Muscle of back (tissue), 3 donors: ENCODE measurements at regions not wholly inside any gene's neighbourhood (a gene's known extent, or its start where the extent isn't known, plus 50 kb on each side); places are given as distances from the start of the nearest gene placed in this dataset.

ENCODE experiments used
- DNase-seq, 3 donors: peaks; one replicate each; pipeline versions ENCODE4 v3.0.0 to v3.0.0-alpha.2; 2013

DNA sequence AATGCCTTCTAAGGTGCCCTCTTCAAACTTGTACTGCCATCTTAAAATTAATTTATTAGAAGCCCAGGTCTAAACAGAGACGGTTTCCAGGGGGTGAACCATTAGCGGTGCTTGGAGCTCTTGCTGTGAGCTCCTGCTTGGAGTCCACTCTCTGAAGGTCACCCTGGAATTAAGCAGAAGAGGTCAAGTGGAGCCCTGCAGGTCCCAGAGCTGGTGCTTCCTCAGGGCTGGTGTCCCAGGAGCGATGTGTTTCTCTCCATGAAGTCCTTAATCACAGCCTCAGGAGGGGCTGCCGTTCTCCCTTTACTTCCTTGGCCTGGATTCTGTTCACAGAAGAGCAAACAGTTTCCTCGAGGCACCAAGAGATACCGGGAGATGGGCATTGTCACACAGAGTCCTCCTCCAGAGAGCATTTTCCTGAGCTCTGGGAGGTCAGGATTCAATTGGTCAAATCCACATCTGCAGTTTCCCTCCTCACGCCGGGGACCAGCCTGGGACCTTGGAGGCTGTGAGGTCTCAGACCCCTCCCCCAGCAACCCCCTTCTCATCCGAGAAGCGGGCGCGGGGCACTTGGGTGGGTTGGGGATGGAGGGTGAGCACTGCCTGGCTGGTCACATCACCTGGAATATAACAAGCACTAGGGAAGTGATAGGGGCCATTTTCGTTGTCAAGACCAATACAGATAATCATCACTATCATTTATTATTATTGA, 310.4 kb downstream of the AJAP1 start:
- no peak for DNase-seq

- DNase-seq: peak in 1 of 3 donors; percentile 37
These were observed 308.8 kb downstream of the AJAP1 start for GRCh38 chr1:4963251-4963650.

GRCh38 chr1:4962836-4963235, 308.4 kb downstream of the AJAP1 start:
- no peak for DNase-seq

- DNase-seq: no peak
These were observed 307.7 kb downstream of the AJAP1 start for GRCh38 chr1:4961935-4962645.

DNA sequence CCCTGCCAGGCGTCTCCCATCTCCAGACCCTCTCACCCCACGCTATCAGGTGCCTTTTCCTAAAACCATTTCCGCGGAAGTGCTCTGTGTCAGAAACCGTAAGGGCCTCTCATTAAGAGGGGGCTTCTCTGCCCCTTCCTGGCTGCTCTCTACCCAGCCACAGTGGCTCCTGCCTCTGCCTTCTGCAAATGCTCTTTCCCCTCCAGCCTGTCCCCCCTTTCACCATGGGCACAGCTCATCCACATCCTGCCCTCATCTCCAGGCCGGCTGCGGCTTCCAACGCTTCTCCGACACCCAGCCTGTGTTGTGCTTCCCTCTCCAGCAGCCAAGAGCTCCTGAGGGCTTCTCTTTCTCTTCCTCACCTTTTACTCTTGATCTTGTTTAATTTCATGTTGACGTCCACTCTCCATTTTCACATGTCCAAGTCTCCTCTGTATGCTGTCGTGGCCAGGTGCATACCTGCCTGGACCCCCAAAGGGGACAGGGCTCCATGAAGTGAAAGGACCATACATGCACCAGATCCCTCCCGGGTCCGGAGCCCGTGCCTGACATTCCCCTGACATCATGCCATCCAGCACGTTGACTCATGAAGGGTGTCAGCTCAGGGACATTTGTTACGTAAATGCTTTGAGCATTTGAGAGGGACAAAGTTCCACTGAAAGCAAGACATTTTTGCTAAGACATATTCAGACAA, 306.5 kb downstream of the AJAP1 start:
- DNase-seq: no peak

GRCh38 chr1:4960336-4960735, 305.9 kb downstream of the AJAP1 start:
- no peak for DNase-seq

GRCh38 chr1:4959216-4959615, 304.8 kb downstream of the AJAP1 start:
- no peak for DNase-seq

DNA sequence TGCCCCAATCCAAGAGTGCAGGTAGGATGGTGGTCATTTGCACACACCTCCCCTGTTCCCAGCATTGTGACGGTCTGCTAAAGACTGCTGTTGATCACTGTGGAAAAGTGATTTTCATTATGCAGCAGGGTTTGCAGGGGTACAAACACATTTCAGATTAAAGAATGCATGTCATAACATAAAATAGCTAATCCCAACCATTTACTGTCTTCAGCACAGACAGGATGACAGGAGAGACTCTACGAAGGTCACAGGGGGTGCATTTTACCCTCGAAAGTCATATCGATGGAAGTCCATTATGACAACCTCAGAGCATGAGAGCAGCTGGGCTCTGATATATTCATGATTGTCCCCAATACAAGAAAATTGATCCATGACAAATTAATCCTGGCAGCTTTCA, 302.6 kb downstream of the AJAP1 start:
- no peak for DNase-seq

DNA sequence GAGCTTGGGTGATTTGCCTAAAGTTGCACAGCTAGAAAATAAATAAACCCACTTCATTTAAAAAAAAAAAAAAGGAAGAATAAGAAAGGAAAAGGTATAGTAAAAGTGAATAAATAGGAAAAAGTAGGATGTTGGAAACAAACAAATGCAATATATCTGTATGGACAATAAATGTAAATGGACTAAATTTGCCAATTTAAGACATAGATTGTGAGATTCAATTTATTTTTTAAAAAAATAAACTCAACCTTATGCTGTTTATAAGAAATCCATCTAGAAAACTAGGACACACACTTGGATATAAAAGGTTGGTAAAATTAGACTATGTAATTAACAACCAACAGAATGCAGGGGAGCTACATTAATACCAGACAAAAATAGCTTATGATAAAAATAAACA, 300.0 kb downstream of the AJAP1 start:
- no peak for DNase-seq

- no peak for DNase-seq
These were observed 297.2 kb downstream of the AJAP1 start for GRCh38 chr1:4951601-4952000.

GRCh38 chr1:4946343-4946742, 291.9 kb downstream of the AJAP1 start:
- no peak for DNase-seq

- no peak for DNase-seq
These were observed 290.5 kb downstream of the AJAP1 start for GRCh38 chr1:4944911-4945310.

DNA sequence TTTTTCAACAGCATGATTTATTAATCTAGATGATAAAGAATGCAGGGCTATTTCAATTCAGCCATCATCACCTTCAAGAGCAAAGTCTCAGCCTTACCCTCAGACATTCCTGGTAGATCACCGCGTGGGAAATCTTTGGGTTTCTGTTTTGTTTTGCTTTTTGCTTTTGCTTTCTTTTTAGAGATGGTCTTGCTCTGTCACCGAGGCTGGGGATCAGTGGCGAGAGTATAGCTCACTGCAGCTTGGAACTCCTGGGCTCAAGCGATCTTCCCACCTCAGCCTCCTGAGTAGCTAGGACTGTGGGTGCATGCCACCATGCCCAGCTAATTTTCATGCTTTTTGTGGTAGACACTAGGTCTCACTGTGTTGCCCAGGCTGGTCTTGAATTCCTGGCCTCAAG, 289.7 kb downstream of the AJAP1 start:
- no peak for DNase-seq

DNA sequence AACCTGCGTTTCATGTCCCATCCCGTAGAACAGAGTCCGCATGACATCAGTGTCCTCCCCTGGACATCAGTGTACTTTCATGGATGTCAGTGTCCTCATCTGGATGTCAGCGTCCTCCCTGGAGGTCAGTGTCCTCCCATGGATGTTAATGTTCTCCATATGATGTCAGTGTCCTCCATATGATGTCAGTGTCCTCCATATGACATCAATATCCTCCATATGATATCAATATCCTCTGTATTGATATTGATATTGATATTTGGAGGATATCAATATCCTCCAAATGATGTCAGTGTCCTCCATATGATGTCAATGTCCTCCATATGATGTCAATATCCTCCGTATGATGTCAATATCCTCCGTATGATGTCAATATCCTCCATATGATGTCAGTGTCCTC, 284.9 kb downstream of the AJAP1 start:
- no peak for DNase-seq

DNA sequence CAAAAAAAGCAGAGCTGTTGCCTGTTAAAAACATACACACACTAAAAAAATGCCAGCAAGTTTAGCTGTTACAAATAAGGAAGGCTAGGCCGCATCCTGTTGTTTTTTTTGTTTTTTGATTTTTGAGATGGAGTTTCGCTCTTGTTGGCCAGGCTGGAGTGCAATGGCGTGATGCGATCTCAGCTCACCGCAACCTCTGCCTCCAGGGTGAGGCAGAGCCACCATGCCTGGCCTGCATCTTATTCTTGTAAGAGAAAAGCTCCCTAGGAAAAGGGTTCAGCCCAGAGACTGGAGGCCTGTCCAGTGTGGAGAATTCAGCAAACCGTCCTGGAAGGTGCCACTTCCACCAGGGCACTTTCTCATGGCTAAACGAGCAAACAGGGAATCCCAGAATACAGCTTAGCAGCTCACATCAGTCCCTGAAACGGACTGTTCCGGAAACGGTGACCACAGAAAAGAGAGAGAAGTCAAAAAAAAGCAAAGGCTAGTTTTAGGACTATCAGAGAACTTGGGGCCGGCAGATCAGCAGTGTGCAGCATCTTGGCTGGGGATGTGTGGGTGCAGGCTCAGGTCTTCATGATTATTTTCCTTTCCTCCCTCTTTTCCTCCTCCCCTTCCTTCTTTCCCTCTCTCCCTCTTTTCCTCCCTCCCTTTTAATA, 283.6 kb downstream of the AJAP1 start:
- no peak for DNase-seq

- no peak for DNase-seq
These were observed 281.4 kb downstream of the AJAP1 start for GRCh38 chr1:4935807-4936206.

- DNase-seq: no peak
These were observed 278.8 kb downstream of the AJAP1 start for GRCh38 chr1:4933232-4933631.

DNA sequence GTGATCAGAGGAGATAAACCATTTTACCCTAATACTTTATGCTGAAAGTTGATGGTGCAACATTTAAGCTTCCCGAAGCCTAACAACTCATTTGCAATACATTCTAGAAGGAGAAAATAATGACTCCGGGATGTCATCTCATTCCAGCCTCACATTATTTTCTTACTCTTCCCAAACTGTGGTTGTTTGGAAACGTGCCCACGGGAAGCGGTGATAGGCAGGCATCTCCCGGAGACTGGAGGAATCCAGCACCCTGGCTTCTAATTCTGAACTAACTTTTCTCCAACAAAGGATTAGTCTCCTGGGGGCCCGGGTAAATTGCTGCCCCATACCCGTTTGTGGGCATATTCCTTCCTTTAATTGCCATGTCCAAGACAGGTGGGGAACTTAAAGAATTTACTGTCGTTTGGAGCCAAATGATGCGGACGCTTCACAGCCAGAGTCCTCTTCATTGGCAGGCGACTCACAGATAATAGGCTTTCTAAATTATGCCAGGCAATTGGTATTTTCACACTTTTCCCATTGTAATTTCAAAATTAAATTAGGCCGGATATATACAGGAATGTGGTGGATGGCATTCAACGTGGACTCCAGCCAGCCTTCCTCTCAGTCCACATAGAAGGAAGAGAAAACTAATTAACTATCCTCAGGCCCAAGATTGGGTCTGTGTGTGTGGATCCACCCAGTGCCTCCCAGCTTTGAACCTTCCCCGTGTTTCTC, 278.1 kb downstream of the AJAP1 start:
- peak in 1 of 3 donors; percentile 18 for DNase-seq

DNA sequence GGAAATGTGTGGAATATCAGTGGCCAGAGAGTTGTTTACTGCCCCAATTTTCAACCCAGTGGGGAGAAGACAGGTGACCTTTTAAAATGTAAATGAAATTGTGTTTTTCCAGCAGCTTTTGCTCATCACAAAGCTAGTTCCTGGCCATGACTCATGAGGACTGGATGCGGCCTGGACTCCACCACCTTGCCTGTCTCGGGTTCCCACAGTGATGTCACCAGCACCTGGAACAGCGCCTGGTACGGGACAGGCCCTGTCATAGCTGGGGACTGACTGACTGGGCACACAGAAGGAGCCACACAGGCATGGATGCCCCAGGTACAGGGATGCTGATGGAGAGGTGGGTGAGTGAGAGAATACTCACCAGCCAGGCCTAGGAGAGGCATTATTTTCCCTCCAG, 277.1 kb downstream of the AJAP1 start:
- DNase-seq: no peak

DNA sequence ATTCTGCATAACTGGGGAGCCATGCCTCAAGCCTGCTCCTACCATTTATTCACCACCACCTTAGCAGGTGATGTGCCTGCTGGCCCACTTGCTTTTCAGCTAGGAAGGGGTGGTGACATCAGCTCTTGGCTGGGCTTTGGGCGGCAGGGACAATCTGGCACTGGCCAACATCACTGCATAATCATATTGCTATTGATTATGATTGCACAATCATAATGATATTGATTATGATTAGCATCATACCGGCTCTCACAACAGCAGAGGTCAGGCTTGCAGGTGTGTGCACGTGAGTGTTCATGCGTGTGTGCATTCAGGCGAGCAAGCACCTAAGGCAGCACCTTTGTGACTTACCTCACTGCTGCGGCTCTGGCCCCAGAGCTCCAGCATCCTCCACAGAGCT, 273.8 kb downstream of the AJAP1 start:
- no peak for DNase-seq

- DNase-seq: no peak
These were observed 269.9 kb downstream of the AJAP1 start for GRCh38 chr1:4924356-4924755.

DNA sequence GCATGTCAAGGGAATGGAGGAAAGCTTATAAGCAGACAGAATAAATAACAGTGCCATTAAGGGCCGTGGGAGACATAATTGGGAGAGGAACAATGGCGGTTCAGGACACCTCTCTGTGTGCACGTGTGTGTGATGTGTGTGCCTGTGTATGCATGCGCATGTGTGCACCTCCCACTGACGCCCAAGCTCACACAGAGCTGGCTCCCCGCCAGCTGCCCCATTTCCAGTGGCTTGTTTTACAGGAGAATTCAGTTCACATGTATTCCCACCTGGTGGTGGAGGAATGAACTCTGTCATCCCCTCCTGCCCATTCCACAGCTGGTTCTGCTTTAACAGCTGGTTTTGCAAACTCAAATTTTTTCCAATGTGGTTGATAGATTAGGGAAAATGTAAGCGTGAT, 262.2 kb downstream of the AJAP1 start:
- DNase-seq: no peak
